ENCODE measurements at regions not wholly inside any gene's neighbourhood (a gene's known extent, or its start where the extent isn't known, plus 50 kb on each side); places are given as distances from the start of the nearest gene placed in this dataset.

GRCh38 chr20:10724449-10725173 is 50.8 kb upstream of the JAG1 start:
- DNase-seq, result no peak

- no peak for DNase-seq
Measured at GRCh38 chr20:10728873-10729670, 55.3 kb upstream of the JAG1 start.

DNA sequence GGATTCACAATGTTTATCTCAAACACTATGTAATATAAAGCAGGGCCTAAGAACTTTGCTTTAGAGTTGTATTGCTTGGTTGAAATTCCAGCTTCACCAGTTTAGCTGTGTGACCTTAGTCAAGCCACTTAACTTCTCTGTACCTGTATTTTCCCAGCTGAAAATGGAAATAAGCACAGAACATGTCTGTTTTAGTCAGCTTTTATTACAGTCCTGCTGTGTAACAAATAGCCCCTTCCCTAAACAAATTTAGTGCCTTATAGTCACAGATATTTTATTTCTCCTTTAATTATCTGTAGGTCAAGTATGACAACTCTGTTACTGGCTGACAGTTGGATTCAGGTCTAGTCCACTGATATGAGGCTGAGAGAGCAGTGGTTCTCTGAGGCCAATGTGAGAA is 56.0 kb upstream of the JAG1 start:
- DNase-seq, result no peak

GRCh38 chr20:10730629-10731183 is 56.9 kb upstream of the JAG1 start:
- no peak for DNase-seq

DNA sequence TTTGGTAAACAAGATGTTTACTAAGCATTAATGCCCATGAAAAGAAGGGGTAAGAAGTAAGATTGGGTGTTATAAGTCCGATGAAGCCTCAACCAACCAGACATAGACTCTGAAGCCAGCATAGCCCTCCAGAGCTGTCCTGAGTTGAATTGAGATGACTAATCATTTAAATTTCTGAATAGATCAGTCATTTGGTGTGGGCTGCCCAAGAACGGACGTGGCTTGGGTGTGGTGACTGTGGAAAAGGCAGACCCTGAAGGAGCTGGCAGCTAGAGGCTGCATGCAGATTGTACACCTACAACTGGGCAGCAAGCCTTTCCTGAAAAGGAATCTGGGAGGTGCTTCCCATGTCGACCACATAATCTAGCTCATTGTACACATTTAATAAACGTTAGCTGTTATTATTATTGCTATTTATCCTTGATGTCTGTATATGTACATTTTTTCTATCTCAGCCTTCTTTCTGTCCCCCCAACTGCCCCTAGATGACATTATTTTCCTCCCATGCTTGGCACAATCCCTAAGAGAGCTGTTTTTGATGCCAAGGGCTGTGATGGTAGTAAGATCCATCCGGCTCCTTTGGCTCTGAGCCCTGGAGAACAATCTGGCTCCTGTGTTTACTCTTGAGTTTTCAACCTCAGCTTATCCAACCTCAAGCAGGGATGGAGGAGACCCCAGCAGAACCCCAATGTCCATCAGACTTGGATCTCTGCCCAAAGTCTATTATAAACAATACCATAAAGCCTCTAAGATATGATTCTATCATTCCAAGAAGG is 57.6 kb upstream of the JAG1 start:
- DNase-seq, result no peak

DNA sequence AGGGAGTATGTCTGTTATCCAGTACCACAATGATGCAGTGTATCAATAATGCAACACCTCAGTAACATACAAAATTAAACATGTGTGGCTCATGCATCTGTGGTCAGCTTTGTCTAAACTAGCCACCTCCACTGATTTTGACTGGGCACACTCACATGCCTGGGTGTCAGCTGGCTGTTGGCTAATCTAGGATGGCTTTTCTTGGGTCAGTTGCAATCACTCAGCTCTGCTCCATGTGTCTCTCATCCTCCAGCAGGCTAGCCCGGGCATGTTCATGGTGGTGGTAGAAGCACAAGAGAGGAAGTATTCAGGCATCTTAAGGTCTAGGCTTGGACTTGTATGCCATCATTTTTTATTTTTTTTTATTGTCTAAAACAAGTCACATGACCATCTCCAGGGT is 59.3 kb upstream of the JAG1 start:
- no peak for DNase-seq

GRCh38 chr20:10735195-10735949 is 61.6 kb upstream of the JAG1 start:
- no peak for DNase-seq

- no peak for DNase-seq
Measured at GRCh38 chr20:10739134-10739533, 65.3 kb upstream of the JAG1 start.

- no peak for DNase-seq
Measured at GRCh38 chr20:10739566-10739965, 65.8 kb upstream of the JAG1 start.

DNA sequence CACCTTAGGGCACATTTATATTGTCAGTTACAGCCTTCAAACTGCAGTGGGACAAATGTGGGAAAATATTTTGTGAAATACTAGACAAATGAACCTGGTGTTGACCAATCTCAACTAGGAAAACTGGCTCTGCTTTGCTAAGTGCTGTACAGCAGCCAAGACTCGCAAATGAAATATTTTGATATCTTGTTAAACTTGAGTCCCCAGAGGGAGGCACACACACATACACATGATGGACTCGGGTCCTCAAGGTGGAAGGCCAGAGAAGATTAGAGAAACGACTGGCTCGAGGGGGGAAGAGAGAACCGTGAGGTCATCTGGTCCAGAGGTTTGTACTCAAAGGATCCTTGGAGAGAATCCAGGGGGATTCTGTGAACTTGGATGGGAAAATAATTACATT is 67.3 kb upstream of the JAG1 start:
- DNase-seq, result no peak

- DNase-seq, result no peak
Measured at GRCh38 chr20:10745790-10746189, 72.0 kb upstream of the JAG1 start.

DNA sequence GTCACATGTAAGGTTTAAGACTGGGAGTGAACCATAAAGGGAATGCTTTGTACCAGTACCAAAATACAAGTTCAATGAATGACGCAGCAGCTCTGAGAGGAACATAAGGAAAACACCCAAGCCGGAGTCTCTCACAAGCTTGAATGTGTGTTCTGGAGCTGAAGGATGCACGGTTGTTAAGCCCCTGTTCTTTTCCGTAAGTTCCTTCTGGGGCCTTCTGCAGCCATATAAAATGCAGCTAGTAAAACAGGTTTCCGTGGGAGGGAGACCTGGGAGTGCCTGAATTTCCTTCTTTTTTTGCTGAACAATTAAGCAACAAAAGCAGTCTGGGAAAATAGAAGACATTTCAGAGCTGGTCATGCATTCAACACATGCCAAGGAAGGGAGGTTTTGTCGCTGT is 73.2 kb upstream of the JAG1 start:
- no peak for DNase-seq

- no peak for DNase-seq
Measured at GRCh38 chr20:10749084-10749483, 75.3 kb upstream of the JAG1 start.

GRCh38 chr20:10752206-10752605 is 78.4 kb upstream of the JAG1 start:
- no peak for DNase-seq

GRCh38 chr20:10754824-10755223 is 81.0 kb upstream of the JAG1 start:
- DNase-seq, result no peak

DNA sequence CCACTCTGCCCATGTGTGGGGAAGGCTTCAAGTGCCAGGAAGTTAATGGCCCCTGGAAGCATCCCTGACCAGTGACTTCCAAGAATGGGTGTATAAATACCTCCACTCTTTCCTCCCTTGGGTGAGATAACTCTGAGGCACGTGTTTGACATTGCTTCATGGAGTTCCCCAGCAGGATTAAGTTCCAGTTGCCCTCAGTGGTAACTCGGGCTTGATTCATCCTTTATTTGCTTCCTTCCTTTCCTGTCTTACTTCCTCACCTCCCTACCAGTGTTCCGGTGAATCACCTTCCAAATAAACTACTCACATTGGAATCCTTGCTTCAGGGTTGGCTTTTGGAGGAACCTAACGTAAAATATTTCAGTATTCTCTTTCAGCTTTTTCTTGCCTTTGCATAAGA is 84.6 kb upstream of the JAG1 start:
- no peak for DNase-seq

DNA sequence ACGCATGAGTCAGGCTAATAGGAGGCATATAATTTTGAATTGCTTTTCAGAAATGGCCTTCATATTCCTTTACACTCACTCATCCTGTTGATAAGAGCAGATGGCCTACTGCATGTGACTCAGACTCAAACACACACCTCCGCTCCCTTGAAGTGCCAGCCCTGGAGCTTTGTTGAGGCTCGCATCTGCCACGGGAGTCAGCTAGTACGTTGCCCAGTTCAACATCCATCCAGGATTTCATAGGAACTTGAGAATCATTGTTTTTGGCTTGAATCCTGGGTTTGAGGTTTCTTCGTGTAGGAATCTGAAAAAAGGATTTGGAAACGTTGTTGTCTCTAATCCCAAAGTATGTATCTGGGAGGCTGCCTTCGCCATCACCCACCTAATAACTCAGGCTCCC is 87.4 kb upstream of the JAG1 start:
- DNase-seq, result no peak

- DNase-seq, result no peak
Measured at GRCh38 chr20:10761786-10762185, 88.0 kb upstream of the JAG1 start.

- no peak for DNase-seq
Measured at GRCh38 chr20:10762216-10762615, 88.4 kb upstream of the JAG1 start.

DNA sequence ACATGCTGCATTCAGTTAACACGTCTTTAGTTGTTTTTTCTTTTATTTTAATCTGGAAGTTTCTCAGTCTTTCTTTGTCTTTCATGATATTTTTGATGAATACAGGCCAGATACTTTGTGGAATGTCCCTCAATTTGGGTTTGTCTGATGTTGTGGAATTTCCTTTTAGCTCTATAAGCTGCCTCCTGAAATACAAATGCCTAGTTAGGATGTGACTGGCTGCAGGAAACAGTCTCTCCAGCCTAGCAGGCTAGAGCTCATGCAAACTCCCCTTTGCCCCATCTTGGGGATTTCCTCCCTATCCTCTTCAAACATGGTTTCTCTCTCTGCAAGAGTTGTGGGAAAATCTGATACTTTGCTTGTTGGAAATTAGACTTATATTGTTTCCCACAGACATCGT is 89.3 kb upstream of the JAG1 start:
- no peak for DNase-seq

- DNase-seq, result no peak
Measured at GRCh38 chr20:10769700-10770099, 95.9 kb upstream of the JAG1 start.

GRCh38 chr20:10770753-10771152 is 97.0 kb upstream of the JAG1 start:
- DNase-seq, result no peak
